Liver (tissue), 8 donors: ENCODE measurements at regions not wholly inside any gene's neighbourhood (a gene's known extent, or its start where the extent isn't known, plus 50 kb on each side); places are given as distances from the start of the nearest gene placed in this dataset.

ENCODE experiments used
- DNase-seq: peaks from one replicate; pipeline ENCODE4 v3.0.0-alpha.2; 2017; ENCODE audit warnings: low spot score
- H3K27ac ChIP-seq, 2 donors: one replicate each; pipeline ENCODE4 v1.7.0; 2013; ENCODE audit warnings: inconsistent platforms in 2 of 2, low read length in 2 of 2, control low read depth in 1 of 2, low read depth in 1 of 2, mild to moderate bottlenecking in 1 of 2
- H3K27me3 ChIP-seq, 4 donors: one replicate each; pipeline versions ENCODE4 v1.6.1 to v1.7.0; 2013; ENCODE audit warnings: low read length in 3 of 4, inconsistent platforms in 1 of 4, mild to moderate bottlenecking in 1 of 4, moderate library complexity in 1 of 4; ENCODE audit not compliant: control insufficient read depth in 4 of 4, insufficient read depth in 4 of 4
- H3K36me3 ChIP-seq, 4 donors: one replicate each; pipeline versions ENCODE4 v1.6.1 to v1.7.0; 2013; ENCODE audit warnings: low read length in 3 of 4, mild to moderate bottlenecking in 3 of 4, low read depth in 1 of 4, moderate library complexity in 1 of 4; ENCODE audit not compliant: control insufficient read depth in 4 of 4, insufficient read depth in 3 of 4
- H3K4me1 ChIP-seq, 4 donors: one replicate each; pipeline versions ENCODE4 v1.6.1 to v1.7.0; 2013; ENCODE audit warnings: low read length in 3 of 4, mild to moderate bottlenecking in 3 of 4, moderate library complexity in 1 of 4; ENCODE audit not compliant: control insufficient read depth in 4 of 4, insufficient read depth in 4 of 4
- H3K4me3 ChIP-seq, 3 donors: one replicate each; pipeline versions ENCODE4 v1.6.1 to v1.7.0; 2013; ENCODE audit warnings: low read length in 3 of 3, control low read depth in 1 of 3, low read depth in 1 of 3, mild to moderate bottlenecking in 1 of 3
- H3K9ac ChIP-seq, 2 donors: one replicate each; pipeline ENCODE4 v1.7.0; 2013; ENCODE audit warnings: low read length in 2 of 2, mild to moderate bottlenecking in 2 of 2, moderate library complexity in 2 of 2, control low read depth in 1 of 2, low read depth in 1 of 2
- H3K9me3 ChIP-seq, 4 donors: one replicate each; pipeline versions ENCODE4 v1.6.1 to v1.7.0; 2013; ENCODE audit warnings: low read length in 3 of 4; ENCODE audit not compliant: control insufficient read depth in 4 of 4
- EGR1 ChIP-seq, 2 donors: IDR thresholded peaks; 2 replicates each; pipeline ENCODE4 v1.6.1; 2016 to 2018; ENCODE audit warnings: antibody characterized with exemption in 2 of 2, low read depth in 2 of 2
- FOXA1 ChIP-seq: IDR thresholded peaks from 2 replicates; pipeline ENCODE4 v1.6.1; 2016; ENCODE audit warnings: antibody characterized with exemption
- GABPA ChIP-seq, 2 donors: IDR thresholded peaks in 1 of 2; conservative IDR thresholded peaks in 1 of 2; 2 replicates each; pipeline ENCODE4 v1.6.1; 2016; ENCODE audit warnings: antibody characterized with exemption in 2 of 2, mild to moderate bottlenecking in 1 of 2, moderate library complexity in 1 of 2
- HNF4G ChIP-seq: IDR thresholded peaks from 2 replicates; pipeline ENCODE4 v1.6.1; 2016; ENCODE audit warnings: antibody characterized with exemption
- JUND ChIP-seq, 2 donors: IDR thresholded peaks; 2 replicates each; pipeline ENCODE4 v1.6.1; 2016; ENCODE audit warnings: antibody characterized with exemption in 2 of 2
- NR2F2 ChIP-seq: IDR thresholded peaks from 2 replicates; pipeline ENCODE4 v1.6.1; 2016; ENCODE audit warnings: antibody characterized with exemption
- RXRA ChIP-seq, 2 donors: IDR thresholded peaks; 2 replicates each; pipeline ENCODE4 v1.6.1; 2017 to 2018; ENCODE audit warnings: antibody characterized with exemption in 2 of 2, mild to moderate bottlenecking in 1 of 2
- TAF1 ChIP-seq: conservative IDR thresholded peaks from 2 replicates; pipeline ENCODE4 v1.6.1; 2016; ENCODE audit warnings: antibody characterized with exemption, mild to moderate bottlenecking
- WGBS: extraction: QIAGEN DNeasy Blood & Tissue Kit; methylation state at CpG from one replicate; pipeline ENCODE4 v1.1.7; 2013; 5-methylcytosine and 5-hydroxymethylcytosine counted together
- TF ChIP-seq, protein P1 (sequence below): IDR thresholded peaks from 2 replicates; pipeline ENCODE4 v1.6.1; 2016; ENCODE audit warnings: antibody characterized with exemption
- TF ChIP-seq, protein P2 (sequence below): IDR thresholded peaks from 2 replicates; pipeline ENCODE4 v1.6.1; 2016; ENCODE audit warnings: antibody characterized with exemption, mild to moderate bottlenecking
- TF ChIP-seq, protein P3 (sequence below): fragments of 150-350 bp; IDR thresholded peaks from 2 replicates; pipeline ENCODE4 v1.5.1; 2017; ENCODE audit warnings: improper control_type of control experiment, low read depth, low read length; ENCODE audit not compliant: missing input control
- donor health status: healthy.
- donor health status: healthy.
- donor health status: healthy.
- donor health status: healthy.
- donor health status: healthy.

DNA sequence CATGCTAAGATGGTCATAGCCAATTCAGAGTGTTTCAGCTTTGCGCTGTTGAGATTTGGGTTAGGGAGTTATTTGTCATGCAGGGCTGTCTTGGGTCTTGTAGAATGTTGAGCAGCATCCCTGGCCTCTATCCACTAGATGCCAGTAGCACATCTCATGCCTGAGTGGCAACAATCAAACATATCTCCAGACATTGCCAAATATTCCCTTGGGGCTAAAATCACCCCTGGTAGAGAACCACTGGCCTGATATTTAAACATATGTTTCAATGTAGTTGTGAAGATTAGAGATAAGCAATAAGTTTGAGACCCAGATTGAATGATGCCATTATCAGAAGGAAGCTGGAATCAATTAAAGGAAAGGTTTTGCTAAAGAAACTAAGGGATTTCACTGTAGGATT lies 463.3 kb downstream of the DOK5 start:
- Histone ChIP-seq H3K4me1 (no peaks in the 10 kb centered on the region), H3K9me3 (no peaks in the 10 kb centered on the region), H3K36me3 (no peaks in the 10 kb centered on the region), H3K9ac (no peak overlapping the region), H3K27me3 (peaks cover 0 to 5% (median 0%) of the 10 kb centered on the region in 4 donors), H3K27ac (no peak overlapping the region), H3K4me3 (no peak overlapping the region)
- 95% methylated on average over 1 of the region's 1 CpG for WGBS
- DNase-seq, result no peak
- TF ChIP-seq, protein P1, sequence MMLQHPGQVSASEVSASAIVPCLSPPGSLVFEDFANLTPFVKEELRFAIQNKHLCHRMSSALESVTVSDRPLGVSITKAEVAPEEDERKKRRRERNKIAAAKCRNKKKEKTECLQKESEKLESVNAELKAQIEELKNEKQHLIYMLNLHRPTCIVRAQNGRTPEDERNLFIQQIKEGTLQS, result no peak
- TF ChIP-seq HNF4G (no peak), FOXA1 (no peak)
- TF ChIP-seq, protein P2, sequence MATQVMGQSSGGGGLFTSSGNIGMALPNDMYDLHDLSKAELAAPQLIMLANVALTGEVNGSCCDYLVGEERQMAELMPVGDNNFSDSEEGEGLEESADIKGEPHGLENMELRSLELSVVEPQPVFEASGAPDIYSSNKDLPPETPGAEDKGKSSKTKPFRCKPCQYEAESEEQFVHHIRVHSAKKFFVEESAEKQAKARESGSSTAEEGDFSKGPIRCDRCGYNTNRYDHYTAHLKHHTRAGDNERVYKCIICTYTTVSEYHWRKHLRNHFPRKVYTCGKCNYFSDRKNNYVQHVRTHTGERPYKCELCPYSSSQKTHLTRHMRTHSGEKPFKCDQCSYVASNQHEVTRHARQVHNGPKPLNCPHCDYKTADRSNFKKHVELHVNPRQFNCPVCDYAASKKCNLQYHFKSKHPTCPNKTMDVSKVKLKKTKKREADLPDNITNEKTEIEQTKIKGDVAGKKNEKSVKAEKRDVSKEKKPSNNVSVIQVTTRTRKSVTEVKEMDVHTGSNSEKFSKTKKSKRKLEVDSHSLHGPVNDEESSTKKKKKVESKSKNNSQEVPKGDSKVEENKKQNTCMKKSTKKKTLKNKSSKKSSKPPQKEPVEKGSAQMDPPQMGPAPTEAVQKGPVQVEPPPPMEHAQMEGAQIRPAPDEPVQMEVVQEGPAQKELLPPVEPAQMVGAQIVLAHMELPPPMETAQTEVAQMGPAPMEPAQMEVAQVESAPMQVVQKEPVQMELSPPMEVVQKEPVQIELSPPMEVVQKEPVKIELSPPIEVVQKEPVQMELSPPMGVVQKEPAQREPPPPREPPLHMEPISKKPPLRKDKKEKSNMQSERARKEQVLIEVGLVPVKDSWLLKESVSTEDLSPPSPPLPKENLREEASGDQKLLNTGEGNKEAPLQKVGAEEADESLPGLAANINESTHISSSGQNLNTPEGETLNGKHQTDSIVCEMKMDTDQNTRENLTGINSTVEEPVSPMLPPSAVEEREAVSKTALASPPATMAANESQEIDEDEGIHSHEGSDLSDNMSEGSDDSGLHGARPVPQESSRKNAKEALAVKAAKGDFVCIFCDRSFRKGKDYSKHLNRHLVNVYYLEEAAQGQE, result no peak

DNA sequence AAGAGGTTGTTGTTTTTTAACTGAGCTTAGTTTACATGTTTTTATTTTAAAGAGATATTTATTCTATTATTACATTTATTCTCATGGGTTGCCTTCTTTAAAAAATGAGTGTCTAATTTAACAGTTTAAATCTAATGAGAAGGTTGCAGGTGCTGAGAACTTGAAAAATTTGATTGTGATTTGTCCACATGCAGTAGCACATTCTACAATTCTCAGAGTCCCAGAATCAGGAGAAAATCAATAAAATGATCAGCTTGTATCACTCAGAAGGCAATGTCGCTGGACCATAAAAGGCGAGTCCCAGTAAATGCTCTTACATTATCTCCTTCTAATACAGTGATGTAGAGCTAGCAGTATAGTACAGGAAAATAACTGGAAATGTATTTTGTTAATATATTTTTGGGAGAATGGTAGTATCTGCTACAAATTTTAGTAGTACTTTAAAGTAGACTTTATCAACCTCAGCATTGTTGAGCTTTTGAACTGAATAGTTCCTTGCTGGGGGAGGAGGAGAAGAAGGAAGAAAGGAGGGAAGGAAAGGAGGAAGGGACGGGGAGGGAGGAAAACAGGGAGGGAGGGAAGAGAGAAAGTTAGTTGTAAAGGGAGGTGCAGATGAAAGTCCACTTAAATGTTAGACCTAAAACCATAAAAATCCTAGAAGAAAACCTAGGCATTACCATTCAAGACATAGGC lies 458.0 kb downstream of the DOK5 start:
- 81% methylated on average over 3 of the region's 3 CpGs for whole genome bisulfite sequencing

More for the DNA sequence above, 458.0 kb downstream of the DOK5 start:
- Histone ChIP-seq H3K27ac (no peak overlapping the region), H3K9ac (no peak overlapping the region), H3K4me3 (no peak overlapping the region), H3K9me3 (no peaks in the 10 kb centered on the region), H3K27me3 (peaks cover 0 to 3% (median 0%) of the 10 kb centered on the region in 4 donors), H3K4me1 (no peaks in the 10 kb centered on the region), H3K36me3 (no peaks in the 10 kb centered on the region)
- TF ChIP-seq HNF4G (no peak), RXRA (IDR thresholded peaks at IDR 0.05) (no peak), NR2F2 (no peak), GABPA (IDR thresholded peaks at IDR 0.05 in 1 of 2, conservative IDR thresholded peaks at IDR 0.05 in 1 of 2) (no peak), JUND (IDR thresholded peaks at IDR 0.05) (no peak), EGR1 (IDR thresholded peaks at IDR 0.05; ENCODE audit: low read depth in 2 of 2) (no peak), TAF1 (no peak)
- TF ChIP-seq, protein P3, sequence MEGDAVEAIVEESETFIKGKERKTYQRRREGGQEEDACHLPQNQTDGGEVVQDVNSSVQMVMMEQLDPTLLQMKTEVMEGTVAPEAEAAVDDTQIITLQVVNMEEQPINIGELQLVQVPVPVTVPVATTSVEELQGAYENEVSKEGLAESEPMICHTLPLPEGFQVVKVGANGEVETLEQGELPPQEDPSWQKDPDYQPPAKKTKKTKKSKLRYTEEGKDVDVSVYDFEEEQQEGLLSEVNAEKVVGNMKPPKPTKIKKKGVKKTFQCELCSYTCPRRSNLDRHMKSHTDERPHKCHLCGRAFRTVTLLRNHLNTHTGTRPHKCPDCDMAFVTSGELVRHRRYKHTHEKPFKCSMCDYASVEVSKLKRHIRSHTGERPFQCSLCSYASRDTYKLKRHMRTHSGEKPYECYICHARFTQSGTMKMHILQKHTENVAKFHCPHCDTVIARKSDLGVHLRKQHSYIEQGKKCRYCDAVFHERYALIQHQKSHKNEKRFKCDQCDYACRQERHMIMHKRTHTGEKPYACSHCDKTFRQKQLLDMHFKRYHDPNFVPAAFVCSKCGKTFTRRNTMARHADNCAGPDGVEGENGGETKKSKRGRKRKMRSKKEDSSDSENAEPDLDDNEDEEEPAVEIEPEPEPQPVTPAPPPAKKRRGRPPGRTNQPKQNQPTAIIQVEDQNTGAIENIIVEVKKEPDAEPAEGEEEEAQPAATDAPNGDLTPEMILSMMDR, result no peak
- TF ChIP-seq, protein P2, result no peak
- TF ChIP-seq, protein P1, result no peak
- no peak for DNase-seq
